Gastrocnemius medialis (tissue), 4 donors: ENCODE measurements at regions not wholly inside any gene's neighbourhood (a gene's known extent, or its start where the extent isn't known, plus 50 kb on each side); places are given as distances from the start of the nearest gene placed in this dataset.

Experiments used
- ATAC-seq, 2 donors: fragments of 150-250 bp; one replicate each; pipeline ENCODE4 v1.9.1; 2016
- DNase-seq, 2 donors: peaks; one replicate each; pipeline ENCODE4 v3.0.0-alpha.2; 2019
- H3K27ac ChIP-seq, 4 donors: fragments of 200-600 bp; sonication (generic); 1 replicate in 1 of 4; 2 replicates in 3 of 4; pipeline ENCODE4 v1.5.1; 2016 to 2018; ENCODE audit warnings: mild to moderate bottlenecking in 2 of 4, moderate library complexity in 1 of 4
- H3K27me3 ChIP-seq, 3 donors: fragments of 200-600 bp; sonication (generic) in 2 of 3; 1 replicate in 1 of 3; 2 replicates in 2 of 3; pipeline versions ENCODE4 v1.5.1 to v1.6.0; 2016 to 2019; ENCODE audit warnings: mild to moderate bottlenecking in 1 of 3, moderate library complexity in 1 of 3
- H3K36me3 ChIP-seq, 2 donors: fragments of 200-600 bp; sonication (generic) in 1 of 2; one replicate each; pipeline ENCODE4 v1.5.1; 2017 to 2018
- H3K4me1 ChIP-seq, 2 donors: fragments of 200-600 bp; sonication (generic) in 1 of 2; one replicate each; pipeline ENCODE4 v1.5.1; 2016 to 2017; ENCODE audit warnings: mild to moderate bottlenecking in 2 of 2
- H3K4me3 ChIP-seq, 4 donors: fragments of 200-600 bp; sonication (generic) in 3 of 4; 1 replicate in 1 of 4; 2 replicates in 3 of 4; pipeline ENCODE4 v1.5.1; 2016 to 2019; ENCODE audit warnings: mild to moderate bottlenecking in 2 of 4
- H3K9me3 ChIP-seq, 3 donors: fragments of 200-600 bp; sonication (generic) in 2 of 3; 1 replicate in 1 of 3; 2 replicates in 2 of 3; pipeline ENCODE4 v1.5.1; 2016 to 2019
- CTCF ChIP-seq, 5 experiments: fragments of 450-650 bp in 3 of 5; fragments of 200-600 bp in 2 of 5; sonication (generic) in 2 of 5; IDR thresholded peaks in 4 of 5; conservative IDR thresholded peaks in 1 of 5; 1 replicate in 4 of 5; 2 replicates in 1 of 5; pipeline ENCODE4 v1.5.1; 2016 to 2019; ENCODE audit warnings: antibody characterized with exemption in 5 of 5, mild to moderate bottlenecking in 3 of 5, moderate library complexity in 3 of 5
- POLR2A ChIP-seq, 2 donors: fragments of 450-650 bp; IDR thresholded peaks; one replicate each; pipeline ENCODE4 v1.6.1; 2017; ENCODE audit warnings: antibody characterized with exemption in 2 of 2, mild to moderate bottlenecking in 2 of 2, moderate library complexity in 2 of 2
- in situ Hi-C, 4 donors: fragments of 200-750 bp; cut with MboI; loops; one replicate each; pipeline versions ENCODE4 v1.15.0 to v1.8.0; 2017; ENCODE audit warnings: low sequenced_read_pairs in 4 of 4
- intact Hi-C: fragments of 100-400 bp; cut with DNase I; formaldehyde crosslinking; loops from one replicate; pipeline ENCODE4 v1.15.1; 2023; ENCODE audit warnings: low total_unique reads

- Histone ChIP-seq H3K4me1 (peaks cover 4 to 9% of the 10 kb centered on the region in 2 donors), H3K27ac (no peak overlapping the region), H3K9me3 (no peaks in the 10 kb centered on the region), H3K4me3 (no peak overlapping the region), H3K36me3 (no peaks in the 10 kb centered on the region), H3K27me3 (no peaks in the 10 kb centered on the region)
- ATAC-seq (peak in 1 of 2 donors; percentile 51), DNase-seq (no peak)
- intact Hi-C loops, result no loop called here
- TF ChIP-seq CTCF (IDR thresholded peaks at IDR 0.05 in 4 of 5, conservative IDR thresholded peaks at IDR 0.05 in 1 of 5), result no peak
- no peak for TF ChIP-seq POLR2A (IDR thresholded peaks at IDR 0.05)
- in situ Hi-C loops, result no loop called here
Measured at GRCh38 chr6:54646951-54647664, 199.5 kb upstream of the FAM83B start.

DNA sequence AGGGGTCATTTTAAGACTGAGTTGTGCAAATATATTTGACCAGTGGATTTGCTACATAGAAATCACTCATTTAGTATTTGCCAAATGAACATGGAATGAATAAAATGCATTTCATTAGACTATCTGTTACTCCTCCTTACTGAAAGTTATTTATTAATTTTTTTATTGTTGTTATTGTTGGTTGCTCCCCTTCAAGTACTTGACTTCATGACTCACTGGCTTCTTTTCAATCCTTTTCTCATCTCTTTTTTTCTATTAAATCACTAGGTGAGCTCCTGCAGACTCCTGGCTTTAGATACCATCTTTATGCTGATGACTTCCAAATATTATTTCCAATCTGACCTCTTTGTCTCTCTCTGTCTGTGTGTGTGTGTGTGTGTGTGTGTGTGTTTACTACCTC lies 192.2 kb upstream of the FAM83B start:
- DNase-seq (no peak), ATAC-seq (no peak)
- TF ChIP-seq CTCF (IDR thresholded peaks at IDR 0.05 in 4 of 5, conservative IDR thresholded peaks at IDR 0.05 in 1 of 5), result no peak
- TF ChIP-seq POLR2A (IDR thresholded peaks at IDR 0.05), result no peak
- Histone ChIP-seq H3K27ac (no peak overlapping the region), H3K36me3 (no peaks in the 10 kb centered on the region), H3K4me3 (no peak overlapping the region), H3K27me3 (no peaks in the 10 kb centered on the region), H3K9me3 (no peaks in the 10 kb centered on the region), H3K4me1 (peaks cover 3 to 11% of the 10 kb centered on the region in 2 donors)
- intact Hi-C loops (no loop called here), in situ Hi-C loops (no loop called here)

DNA sequence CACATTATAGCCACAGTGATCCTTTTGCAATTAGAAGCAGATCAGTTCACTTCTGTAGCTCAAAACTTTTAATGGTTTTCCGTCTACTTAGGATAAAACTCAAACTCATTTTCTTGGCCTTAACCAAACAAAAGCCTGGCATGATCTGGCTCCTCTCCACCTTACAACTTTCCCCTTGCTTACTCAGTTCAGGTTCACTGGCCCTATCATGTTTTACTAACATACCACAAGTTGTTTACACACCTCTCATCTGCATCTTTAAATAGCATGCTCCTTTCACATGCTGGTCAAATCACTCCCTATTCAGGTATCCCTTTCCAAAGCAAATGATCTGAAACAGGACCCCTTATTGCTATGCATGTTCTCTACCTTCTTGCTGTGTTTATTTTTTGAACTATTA lies 191.4 kb upstream of the FAM83B start:
- Histone ChIP-seq H3K4me1 (peaks cover 3 to 11% of the 10 kb centered on the region in 2 donors), H3K27ac (peak overlapping the region in 3 of 4 donors; percentile 58 to 70 (median 61)), H3K9me3 (no peaks in the 10 kb centered on the region), H3K27me3 (no peaks in the 10 kb centered on the region), H3K4me3 (peak overlapping the region in 2 of 4 donors; percentile 12 to 34), H3K36me3 (no peaks in the 10 kb centered on the region)
- in situ Hi-C loops, result no loop called here
- intact Hi-C loops, result no loop called here
- DNase-seq, result no peak
- TF ChIP-seq POLR2A (IDR thresholded peaks at IDR 0.05) (no peak), CTCF (IDR thresholded peaks at IDR 0.05 in 4 of 5, conservative IDR thresholded peaks at IDR 0.05 in 1 of 5) (no peak)
- peak; percentile 68 to 87 for ATAC-seq

- in situ Hi-C loops (no loop called here), intact Hi-C loops (no loop called here)
- Histone ChIP-seq H3K36me3 (no peaks in the 10 kb centered on the region), H3K27me3 (no peaks in the 10 kb centered on the region), H3K27ac (no peak overlapping the region), H3K4me3 (no peak overlapping the region), H3K4me1 (no peaks in the 10 kb centered on the region), H3K9me3 (peaks cover 0 to 9% (median 4%) of the 10 kb centered on the region in 3 donors)
- no peak for TF ChIP-seq CTCF (IDR thresholded peaks at IDR 0.05 in 4 of 5, conservative IDR thresholded peaks at IDR 0.05 in 1 of 5)
- TF ChIP-seq POLR2A (IDR thresholded peaks at IDR 0.05), result no peak
- no peak for DNase-seq
- no peak for ATAC-seq
Measured at GRCh38 chr6:54665278-54665677, 181.3 kb upstream of the FAM83B start.

DNA sequence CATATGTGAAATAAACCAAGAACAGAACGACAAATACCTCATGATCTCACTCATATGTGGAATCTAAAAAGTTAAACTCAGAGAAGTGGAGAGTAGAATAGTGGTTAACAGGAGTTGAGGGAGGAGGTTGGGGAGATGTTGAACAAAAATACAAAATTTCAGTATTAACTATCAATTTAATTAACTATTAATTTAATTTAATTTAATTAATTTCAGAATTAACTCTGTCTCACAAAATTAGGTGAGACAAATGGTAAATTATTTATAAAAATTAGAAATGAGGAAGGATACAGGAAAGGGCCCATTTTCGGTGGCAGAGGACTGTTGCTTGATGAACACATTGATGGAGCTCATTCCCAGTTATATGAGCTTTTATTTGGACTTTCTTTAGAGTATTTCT lies 166.0 kb upstream of the FAM83B start:
- no peak overlapping the region for H3K4me3 ChIP-seq
- DNase-seq, result no peak
- no peak for ATAC-seq
- H3K27ac ChIP-seq, result no peak overlapping the region
- in situ Hi-C loops, result no loop called here
- no peaks in the 10 kb centered on the region for H3K27me3 ChIP-seq
- no peaks in the 10 kb centered on the region for H3K36me3 ChIP-seq
- no peaks in the 10 kb centered on the region for H3K9me3 ChIP-seq
- H3K4me1 ChIP-seq, result peaks cover 0 to 7% of the 10 kb centered on the region in 2 donors
- intact Hi-C loops, result no loop called here
- TF ChIP-seq POLR2A (IDR thresholded peaks at IDR 0.05) (no peak), CTCF (IDR thresholded peaks at IDR 0.05 in 4 of 5, conservative IDR thresholded peaks at IDR 0.05 in 1 of 5) (no peak)
